ENCODE measurements at regions not wholly inside any gene's neighbourhood (a gene's known extent, or its start where the extent isn't known, plus 50 kb on each side); places are given as distances from the start of the nearest gene placed in this dataset.

DNA sequence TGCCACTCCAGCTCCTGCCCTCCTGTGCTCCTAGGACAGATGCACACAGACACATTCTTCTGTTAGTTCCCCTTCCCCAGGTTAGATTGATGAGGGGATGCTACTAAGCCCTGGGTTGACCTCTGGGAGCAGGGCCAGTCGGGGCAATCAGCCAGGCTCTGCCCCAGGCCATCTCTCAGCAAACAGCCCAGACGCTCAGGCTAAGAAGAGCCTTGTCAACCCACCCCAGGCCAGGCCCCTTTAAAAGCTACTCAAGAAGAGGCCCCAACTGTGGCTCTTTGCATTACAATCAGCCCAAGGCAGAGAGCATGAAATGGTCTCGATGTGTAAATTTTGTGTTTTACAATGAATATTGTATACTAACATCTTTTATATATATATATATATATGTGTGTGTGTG lies 107.4 kb downstream of the TFAP2A start:
- Histone ChIP-seq H4K20me1 (ENCODE audit: insufficient read depth, low read length) (no peaks in the 10 kb centered on the region), H4K8ac (ENCODE audit: low read depth in 2 of 2, low read length in 2 of 2) (no peak overlapping the region), H2BK5ac (ENCODE audit: low read depth, low read length, poor library complexity, severe bottlenecking) (no peak overlapping the region), H4K91ac (ENCODE audit: insufficient read depth, low read depth, low read length) (no peak overlapping the region), H3K18ac (ENCODE audit: low read depth, low read length) (no peak overlapping the region), H3K14ac (replicated peaks; ENCODE audit: low read depth, low read length) (no peak overlapping the region), H3K9me3 (ENCODE audit: control insufficient read depth, insufficient read depth, low read length) (peaks cover 2% of the 10 kb centered on the region; the same call in 1 of the 2 replicates), H3K36me3 (ENCODE audit: control insufficient read depth, insufficient read depth, low read length) (no peaks in the 10 kb centered on the region), H3K9ac (ENCODE audit: low read depth, low read length) (no peak overlapping the region), H2AFZ (replicated peaks; ENCODE audit: low read length, poor library complexity) (no peak overlapping the region), H3K4ac (ENCODE audit: low read depth, low read length) (no peak overlapping the region), H4K5ac (ENCODE audit: low read depth, low read length) (no peak overlapping the region), H3K27ac (ENCODE audit: insufficient read depth, low read length) (no peak overlapping the region), H3K4me2 (ENCODE audit: low read depth, low read length) (no peak overlapping the region), H3K4me3 (ENCODE audit: insufficient read depth, low read depth, low read length) (no peak overlapping the region), H2AK9ac (replicated peaks; ENCODE audit: low read depth, low read length, poor library complexity) (no peak overlapping the region), H2AK5ac (ENCODE audit: low read depth, low read length) (no peak overlapping the region), H3K56ac (ENCODE audit: extremely low read depth, insufficient read depth, low read length) (no peak overlapping the region), H3K23ac (ENCODE audit: low read depth, low read length) (no peak overlapping the region), H3K27me3 (ENCODE audit: control insufficient read depth, insufficient read depth, low read length) (no peaks in the 10 kb centered on the region), H3K79me1 (ENCODE audit: low read depth in 1 of 2, low read length in 2 of 2) (no peaks in the 10 kb centered on the region), H2BK15ac (ENCODE audit: low read depth, low read length) (no peak overlapping the region), H2BK20ac (ENCODE audit: low read depth, low read length) (no peak overlapping the region), H3K9me1 (ENCODE audit: insufficient read depth, low read length) (no peaks in the 10 kb centered on the region), H2BK120ac (ENCODE audit: low read depth, low read length) (no peak overlapping the region), H3K4me1 (ENCODE audit: control insufficient read depth, insufficient read depth, low read length) (no peaks in the 10 kb centered on the region)
- POLR2A ChIA-PET (ENCODE audit: unreplicated experiment) = no interaction called here
- WGBS, 2 experiments (ENCODE audit: extremely low coverage in 2 of 2, insufficient read length in 1 of 2) = no CpG with 5 or more reads among the region's 3 CpGs
- intact Hi-C loops (cut with micrococcal nuclease) (no loop called here), dilution Hi-C loops (cut with HindIII; ENCODE audit: low sequenced_read_pairs, unreplicated experiment) (no loop called here), in situ Hi-C loops (cut with MboI; ENCODE audit: low sequenced_read_pairs) (no loop called here)
- BruUV-seq (replicated peaks) = no TSS peak
- ATAC-seq (ENCODE audit: low read depth) = no peak
- CTCF ChIA-PET = no interaction called here
- no peak for TF ChIP-seq POLR2A (IDR thresholded peaks at IDR 0.05; ENCODE audit: low read depth, low read length)
- no peak for TF ChIP-seq BHLHE40 (IDR thresholded peaks at IDR 0.05; ENCODE audit: low read depth, low read length)
- no peak for TF ChIP-seq NFE2L2 (IDR thresholded peaks at IDR 0.05; ENCODE audit: low read depth, low read length)
- TF ChIP-seq FOS (IDR thresholded peaks at IDR 0.05; ENCODE audit: low read depth, low read length) = no peak
- TF ChIP-seq MAZ (IDR thresholded peaks at IDR 0.05; ENCODE audit: borderline replicate concordance, low read depth, low read length) = no peak
- TF ChIP-seq RCOR1 (IDR thresholded peaks at IDR 0.05; ENCODE audit: insufficient replicate concordance, low read length) = no peak
- TF ChIP-seq RAD21 (IDR thresholded peaks at IDR 0.05; ENCODE audit: low read length) = no peak
- no peak for TF ChIP-seq MAFK (IDR thresholded peaks at IDR 0.05; ENCODE audit: low read depth, low read length)
- no peak for TF ChIP-seq CEBPB (IDR thresholded peaks at IDR 0.05; ENCODE audit: low read depth, low read length)
- TF ChIP-seq, protein P1, sequence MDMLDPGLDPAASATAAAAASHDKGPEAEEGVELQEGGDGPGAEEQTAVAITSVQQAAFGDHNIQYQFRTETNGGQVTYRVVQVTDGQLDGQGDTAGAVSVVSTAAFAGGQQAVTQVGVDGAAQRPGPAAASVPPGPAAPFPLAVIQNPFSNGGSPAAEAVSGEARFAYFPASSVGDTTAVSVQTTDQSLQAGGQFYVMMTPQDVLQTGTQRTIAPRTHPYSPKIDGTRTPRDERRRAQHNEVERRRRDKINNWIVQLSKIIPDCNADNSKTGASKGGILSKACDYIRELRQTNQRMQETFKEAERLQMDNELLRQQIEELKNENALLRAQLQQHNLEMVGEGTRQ (IDR thresholded peaks at IDR 0.05; ENCODE audit: low read depth, low read length) = no peak
- no peak for TF ChIP-seq CHD1 (IDR thresholded peaks at IDR 0.05; ENCODE audit: low read depth, low read length)
- no peak for TF ChIP-seq RFX5 (IDR thresholded peaks at IDR 0.05; ENCODE audit: low read depth, low read length)
- no peak for TF ChIP-seq SMC3 (IDR thresholded peaks at IDR 0.05; ENCODE audit: low read depth, low read length)
- TF ChIP-seq, protein P2, sequence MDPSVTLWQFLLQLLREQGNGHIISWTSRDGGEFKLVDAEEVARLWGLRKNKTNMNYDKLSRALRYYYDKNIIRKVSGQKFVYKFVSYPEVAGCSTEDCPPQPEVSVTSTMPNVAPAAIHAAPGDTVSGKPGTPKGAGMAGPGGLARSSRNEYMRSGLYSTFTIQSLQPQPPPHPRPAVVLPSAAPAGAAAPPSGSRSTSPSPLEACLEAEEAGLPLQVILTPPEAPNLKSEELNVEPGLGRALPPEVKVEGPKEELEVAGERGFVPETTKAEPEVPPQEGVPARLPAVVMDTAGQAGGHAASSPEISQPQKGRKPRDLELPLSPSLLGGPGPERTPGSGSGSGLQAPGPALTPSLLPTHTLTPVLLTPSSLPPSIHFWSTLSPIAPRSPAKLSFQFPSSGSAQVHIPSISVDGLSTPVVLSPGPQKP (IDR thresholded peaks at IDR 0.05; ENCODE audit: borderline replicate concordance, low read depth, low read length) = no peak
- TF ChIP-seq, protein P3, sequence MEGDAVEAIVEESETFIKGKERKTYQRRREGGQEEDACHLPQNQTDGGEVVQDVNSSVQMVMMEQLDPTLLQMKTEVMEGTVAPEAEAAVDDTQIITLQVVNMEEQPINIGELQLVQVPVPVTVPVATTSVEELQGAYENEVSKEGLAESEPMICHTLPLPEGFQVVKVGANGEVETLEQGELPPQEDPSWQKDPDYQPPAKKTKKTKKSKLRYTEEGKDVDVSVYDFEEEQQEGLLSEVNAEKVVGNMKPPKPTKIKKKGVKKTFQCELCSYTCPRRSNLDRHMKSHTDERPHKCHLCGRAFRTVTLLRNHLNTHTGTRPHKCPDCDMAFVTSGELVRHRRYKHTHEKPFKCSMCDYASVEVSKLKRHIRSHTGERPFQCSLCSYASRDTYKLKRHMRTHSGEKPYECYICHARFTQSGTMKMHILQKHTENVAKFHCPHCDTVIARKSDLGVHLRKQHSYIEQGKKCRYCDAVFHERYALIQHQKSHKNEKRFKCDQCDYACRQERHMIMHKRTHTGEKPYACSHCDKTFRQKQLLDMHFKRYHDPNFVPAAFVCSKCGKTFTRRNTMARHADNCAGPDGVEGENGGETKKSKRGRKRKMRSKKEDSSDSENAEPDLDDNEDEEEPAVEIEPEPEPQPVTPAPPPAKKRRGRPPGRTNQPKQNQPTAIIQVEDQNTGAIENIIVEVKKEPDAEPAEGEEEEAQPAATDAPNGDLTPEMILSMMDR (conservative IDR thresholded peaks at IDR 0.05; ENCODE audit: low read depth, low read length) = no peak
- no peak for TF ChIP-seq MXI1 (IDR thresholded peaks at IDR 0.05; ENCODE audit: borderline replicate concordance, low read depth, low read length)
- no peak for DNase-seq
